ENCODE measurements at regions not wholly inside any gene's neighbourhood (a gene's known extent, or its start where the extent isn't known, plus 50 kb on each side); places are given as distances from the start of the nearest gene placed in this dataset.

- TF ChIP-seq CTCF (IDR thresholded peaks at IDR 0.05), result no peak
- TF ChIP-seq POLR2A (IDR thresholded peaks at IDR 0.05), result no peak
These were observed 163.0 kb upstream of the SH3BP4 start for GRCh38 chr2:234788841-234789240.
